Esophagus squamous epithelium (tissue), 4 donors: ENCODE measurements at regions not wholly inside any gene's neighbourhood (a gene's known extent, or its start where the extent isn't known, plus 50 kb on each side); places are given as distances from the start of the nearest gene placed in this dataset.

ENCODE experiments used
- CTCF ChIP-seq, 6 experiments: fragments of 450-650 bp in 4 of 6; fragments of 200-600 bp in 2 of 6; sonication (generic) in 2 of 6; IDR thresholded peaks; one replicate each; pipeline ENCODE4 v1.5.1; 2016 to 2019; ENCODE audit warnings: antibody characterized with exemption in 6 of 6, mild to moderate bottlenecking in 4 of 6, moderate library complexity in 4 of 6
- POLR2A ChIP-seq, 4 donors: fragments of 450-650 bp; IDR thresholded peaks; one replicate each; pipeline ENCODE4 v1.6.1; 2017; ENCODE audit warnings: antibody characterized with exemption in 4 of 4, mild to moderate bottlenecking in 4 of 4, moderate library complexity in 3 of 4

- TF ChIP-seq CTCF (IDR thresholded peaks at IDR 0.05) (no peak), POLR2A (IDR thresholded peaks at IDR 0.05) (no peak)
Observed at GRCh38 chr16:49913720-49914119, 57.8 kb upstream of the ZNF423 start.
